ENCODE measurements at regions not wholly inside any gene's neighbourhood (a gene's known extent, or its start where the extent isn't known, plus 50 kb on each side); places are given as distances from the start of the nearest gene placed in this dataset.

GRCh38 chr10:60595852-60596251, 182.4 kb upstream of the CDK1 start:
- no peak for TF ChIP-seq CTCF (IDR thresholded peaks at IDR 0.05)
- TF ChIP-seq POLR2A (IDR thresholded peaks at IDR 0.05) = no peak
